ENCODE measurements at regions not wholly inside any gene's neighbourhood (a gene's known extent, or its start where the extent isn't known, plus 50 kb on each side); places are given as distances from the start of the nearest gene placed in this dataset.
A peak's percentile ranks its signal among the peaks of the same experiment; 100 is the strongest.
"Not testable (repeated sequence)": the region's sequence is repeated elsewhere in the genome, so short reads cannot be mapped to it uniquely, and the experiment has no call there.

DNA sequence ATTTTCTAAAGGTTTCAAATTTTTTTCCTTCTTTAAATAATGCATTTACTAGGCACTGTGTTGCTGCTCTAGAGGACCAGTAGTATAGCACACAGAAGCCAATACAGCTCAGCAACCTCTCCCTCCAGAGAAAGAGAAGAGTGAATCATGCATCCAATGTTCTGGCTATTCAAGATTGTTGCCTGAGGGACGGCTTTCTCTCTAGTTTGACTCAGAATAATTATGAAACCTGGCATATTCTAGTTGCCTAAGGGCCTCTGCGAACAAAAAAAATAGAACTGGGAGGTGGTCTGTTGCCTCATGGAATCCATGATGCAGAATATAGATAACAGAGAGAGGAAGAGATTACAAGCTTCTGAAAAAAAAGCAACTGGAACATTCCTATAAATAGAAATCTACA is 1233.3 kb upstream of the PABPC4L start:
- no peak for DNase-seq (ENCODE audit: low spot score)

DNA sequence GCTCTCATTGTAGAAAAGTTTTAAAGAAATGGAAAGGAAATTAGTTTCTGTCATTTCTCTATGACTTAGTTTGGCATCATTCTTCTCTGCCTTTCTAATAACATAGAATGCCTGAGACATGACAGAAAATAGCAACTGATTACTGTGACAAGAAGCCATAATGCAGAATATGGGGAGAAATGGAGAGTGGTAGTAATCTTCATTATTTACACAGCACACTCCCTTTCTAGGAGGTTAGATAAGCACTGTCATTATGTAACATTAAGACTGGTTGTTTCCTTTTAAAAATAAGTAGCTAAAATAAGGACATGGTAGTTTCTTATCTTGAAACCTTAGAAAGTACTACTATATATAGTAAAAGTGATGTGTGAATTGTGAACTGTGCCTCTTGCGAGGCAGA is 1227.9 kb upstream of the PABPC4L start:
- no peak for DNase-seq (ENCODE audit: low spot score)

DNA sequence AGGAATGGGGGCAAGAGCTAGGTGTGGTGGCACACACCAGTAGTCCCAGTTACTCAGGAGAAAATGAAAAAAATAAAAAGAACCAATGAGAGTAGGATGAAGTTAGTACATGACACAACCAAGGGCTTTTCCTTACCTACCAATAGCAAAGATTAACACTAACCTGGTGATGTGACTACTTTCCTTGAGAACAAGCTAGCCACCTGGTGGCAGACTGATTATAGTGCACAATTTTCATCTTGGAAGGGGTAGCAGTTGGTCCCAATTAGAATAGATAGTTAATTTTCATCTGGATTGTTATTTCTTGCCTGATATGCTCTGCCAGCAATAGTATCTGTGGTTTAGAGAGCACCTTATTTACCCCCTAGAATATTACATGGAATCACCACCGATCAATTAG is 1216.8 kb upstream of the PABPC4L start:
- no peak for DNase-seq (ENCODE audit: low spot score)

DNA sequence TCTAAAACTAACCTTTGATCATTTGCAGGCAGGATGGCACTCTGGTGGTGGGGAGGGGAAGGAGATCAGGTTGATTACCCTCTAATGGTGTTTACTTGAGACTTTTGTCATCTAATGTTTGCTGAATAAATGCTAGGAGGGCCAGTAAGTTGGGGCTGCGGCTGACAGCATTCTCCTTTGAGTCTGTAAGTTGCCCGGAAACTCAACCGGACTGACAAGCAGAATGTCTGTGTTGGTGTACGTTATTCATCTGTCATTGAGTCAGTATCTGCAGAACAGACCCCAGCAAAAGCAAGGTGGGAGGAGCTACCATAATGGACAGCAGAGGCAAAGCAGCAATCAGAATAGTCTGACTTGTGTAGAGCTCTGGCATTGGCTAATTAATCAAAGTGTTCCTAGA is 1210.6 kb upstream of the PABPC4L start:
- no peak for DNase-seq (ENCODE audit: low spot score)

DNA sequence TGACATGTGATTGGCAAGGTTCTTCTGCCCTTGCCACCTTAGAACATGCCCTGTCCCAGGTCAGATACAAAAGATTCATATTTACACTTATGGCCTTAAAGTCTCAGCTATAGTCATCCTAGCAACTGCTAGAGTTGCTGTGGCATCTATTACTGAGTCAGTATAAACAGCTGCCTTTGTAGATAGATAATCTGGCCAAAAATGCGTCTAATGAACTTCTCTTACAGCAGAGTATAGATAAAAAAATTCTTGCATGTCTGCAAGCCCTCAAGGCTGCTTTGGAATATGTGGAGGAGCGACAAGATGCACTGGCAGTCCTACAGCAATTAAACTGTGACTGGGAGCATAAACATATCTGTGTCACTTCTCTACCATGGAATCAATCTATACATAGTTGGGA is 1209.7 kb upstream of the PABPC4L start:
- no peak for DNase-seq (ENCODE audit: low spot score)

DNA sequence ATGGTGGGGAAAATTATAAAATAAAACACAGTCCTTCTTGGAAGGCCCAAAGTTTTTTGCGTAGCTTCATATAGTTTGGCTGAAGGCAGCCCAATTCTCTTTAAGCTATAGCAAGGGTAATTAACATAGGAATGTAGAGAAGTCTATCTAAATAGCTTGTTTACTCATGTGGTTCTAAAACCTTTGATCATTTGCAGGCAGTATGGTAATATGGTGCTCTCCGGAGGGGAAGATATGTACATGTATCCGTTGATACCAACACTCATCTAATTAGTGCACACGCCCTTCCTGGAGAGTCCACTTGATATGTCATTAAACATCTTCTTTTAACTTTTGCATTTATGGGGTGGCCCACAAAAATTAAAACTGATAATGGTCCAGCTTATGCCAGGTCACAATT is 1207.7 kb upstream of the PABPC4L start:
- not testable (repeated sequence) for DNase-seq (ENCODE audit: low spot score)

DNA sequence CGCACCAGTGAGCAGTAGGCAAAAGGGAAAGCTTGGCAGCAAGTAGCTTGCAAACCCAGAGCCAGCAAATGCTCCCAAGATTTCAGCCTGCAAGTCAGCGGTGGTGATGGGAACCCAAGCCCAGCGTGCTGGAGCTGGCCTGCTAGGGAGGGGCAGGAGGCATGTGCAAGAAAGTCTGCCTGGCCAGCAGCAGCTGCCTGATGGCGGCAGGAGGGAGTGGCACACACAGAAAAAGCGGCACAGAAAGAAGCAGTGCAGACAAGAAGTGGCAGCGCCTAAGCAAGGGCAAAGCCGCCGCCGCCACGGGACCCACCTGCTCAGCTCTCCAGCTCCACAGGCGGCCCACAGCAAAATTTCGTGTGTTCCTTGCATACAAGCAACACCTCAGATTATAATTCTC is 1206.5 kb upstream of the PABPC4L start:
- DNase-seq (ENCODE audit: low spot score): no peak

DNA sequence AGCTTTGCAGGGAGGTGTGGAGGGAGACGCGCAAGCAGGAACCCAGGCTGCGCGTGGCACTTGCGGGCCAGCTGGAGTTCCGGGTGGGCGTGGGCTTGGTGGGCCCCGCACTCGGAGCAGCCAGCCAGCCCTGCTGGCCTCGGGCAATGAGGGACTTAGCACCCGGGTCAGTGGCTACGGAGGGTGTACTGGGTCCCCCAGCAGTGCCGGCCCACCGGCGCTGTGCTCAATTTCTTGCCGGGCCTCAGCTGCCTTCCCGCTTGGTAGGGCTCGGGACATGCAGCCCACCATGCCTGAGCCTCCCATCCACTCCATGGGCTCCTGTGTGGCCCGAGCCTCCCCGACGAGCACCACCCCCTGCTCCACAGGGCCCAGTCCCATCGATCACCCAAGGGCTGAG is 1205.0 kb upstream of the PABPC4L start:
- DNase-seq (ENCODE audit: low spot score): not testable (repeated sequence)

DNA sequence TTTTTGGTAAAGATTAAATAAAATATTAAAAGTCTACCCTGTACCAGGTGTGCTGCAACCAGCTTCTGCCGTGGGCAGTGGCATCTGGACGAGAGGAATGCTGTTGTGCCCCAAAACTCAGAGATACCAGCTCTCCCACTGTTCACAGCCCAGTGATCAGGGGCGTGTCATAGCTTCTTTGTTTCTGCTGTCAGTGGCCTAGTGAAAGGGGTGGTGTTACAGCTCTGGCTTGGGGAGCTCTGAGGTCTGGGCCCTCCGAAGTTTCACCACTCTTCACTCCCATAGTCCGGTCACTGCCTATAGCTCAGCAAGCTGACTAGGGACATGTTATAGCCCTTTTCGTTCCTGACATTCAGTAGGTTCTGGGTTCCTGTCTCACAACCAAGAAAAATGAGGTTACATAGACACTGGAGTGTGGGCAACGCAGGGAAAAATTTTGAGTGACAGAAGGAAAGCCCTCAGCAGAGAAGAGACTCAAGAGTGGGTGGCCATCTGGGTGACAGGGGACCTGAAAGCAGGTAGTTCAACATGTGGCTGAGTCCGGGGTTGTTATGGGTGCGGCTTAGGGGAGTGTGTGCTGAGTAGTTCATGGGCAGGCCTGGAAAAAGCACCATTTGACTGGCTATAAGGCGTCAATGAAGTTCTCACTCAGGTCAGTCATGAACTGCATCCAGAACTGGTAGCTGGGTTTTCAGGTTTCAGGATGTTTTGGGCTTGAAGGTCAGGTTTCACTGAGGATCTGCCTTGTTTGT is 1184.4 kb upstream of the PABPC4L start:
- DNase-seq (ENCODE audit: low spot score): no peak

DNA sequence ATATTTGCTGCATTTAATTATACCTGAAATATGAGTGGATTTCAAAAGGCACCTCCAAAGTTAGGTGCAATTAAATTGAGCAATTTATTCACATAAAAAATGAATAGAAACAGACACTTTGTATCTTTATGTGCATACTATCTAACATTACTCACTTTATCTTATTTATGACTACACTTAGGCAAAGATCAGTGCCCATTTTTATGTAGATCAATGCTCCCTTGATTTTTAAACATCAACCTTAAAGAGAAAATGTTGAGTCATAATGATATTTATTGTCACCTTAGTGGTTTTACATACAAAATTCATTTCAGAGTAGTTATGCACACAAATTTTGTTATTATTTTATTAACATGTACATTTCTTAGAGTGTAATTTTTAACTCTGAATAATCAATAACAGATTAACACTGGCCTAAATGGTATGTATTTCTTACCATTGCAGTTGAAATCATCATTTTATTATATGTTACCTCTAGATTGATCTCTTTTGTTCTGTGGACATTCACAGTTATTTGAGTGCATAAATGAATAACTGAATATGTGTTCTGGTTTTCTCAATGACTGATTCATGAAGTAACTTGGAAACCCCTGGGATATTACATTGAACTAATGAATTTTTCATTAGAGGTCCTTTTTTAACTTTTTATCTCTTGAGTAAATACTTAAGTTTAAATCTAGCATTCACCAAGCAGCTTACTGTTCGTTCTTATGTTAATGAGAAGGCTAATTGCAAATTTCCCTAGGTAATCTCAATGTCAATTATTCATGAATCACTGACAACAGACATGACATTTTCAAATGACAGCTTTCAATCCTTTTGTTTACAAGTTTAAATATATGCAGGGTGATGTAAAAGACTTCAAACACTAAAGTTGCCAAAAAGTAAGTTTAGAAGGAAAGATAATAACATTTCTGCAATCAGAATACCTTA is 1182.0 kb upstream of the PABPC4L start:
- DNase-seq (ENCODE audit: low spot score): no peak

DNA sequence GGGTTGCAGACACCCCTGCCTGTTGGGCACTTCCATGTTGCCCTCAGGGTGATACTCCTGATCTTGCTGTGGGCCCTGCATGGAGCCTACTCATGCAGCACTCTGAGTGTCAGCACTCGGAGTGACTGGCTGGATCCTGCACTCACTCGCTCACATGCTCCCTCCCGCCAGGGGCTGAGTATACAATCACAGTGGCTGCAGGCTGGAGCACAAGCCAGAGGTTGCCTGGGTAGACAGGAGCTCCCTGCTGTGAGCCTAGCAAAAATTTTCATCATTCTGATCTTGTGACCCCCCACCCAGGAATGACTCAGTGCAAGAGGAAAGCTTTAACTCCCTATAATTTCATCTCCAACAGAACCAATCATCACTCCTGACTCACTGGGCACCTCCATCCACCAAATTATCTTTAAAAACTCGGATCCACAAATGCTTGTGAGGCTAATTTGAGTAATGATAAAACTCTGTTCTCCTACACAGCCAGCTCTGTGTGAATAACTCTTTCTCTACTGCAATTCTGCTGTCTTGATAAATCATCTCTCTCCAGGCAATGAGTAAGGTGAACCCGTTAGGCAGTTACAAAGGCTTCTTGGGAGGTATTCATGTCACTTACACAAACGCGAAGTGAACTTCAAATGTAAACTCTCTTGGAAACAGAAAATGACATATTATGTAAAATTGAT is 1180.8 kb upstream of the PABPC4L start:
- DNase-seq (ENCODE audit: low spot score): no peak

DNA sequence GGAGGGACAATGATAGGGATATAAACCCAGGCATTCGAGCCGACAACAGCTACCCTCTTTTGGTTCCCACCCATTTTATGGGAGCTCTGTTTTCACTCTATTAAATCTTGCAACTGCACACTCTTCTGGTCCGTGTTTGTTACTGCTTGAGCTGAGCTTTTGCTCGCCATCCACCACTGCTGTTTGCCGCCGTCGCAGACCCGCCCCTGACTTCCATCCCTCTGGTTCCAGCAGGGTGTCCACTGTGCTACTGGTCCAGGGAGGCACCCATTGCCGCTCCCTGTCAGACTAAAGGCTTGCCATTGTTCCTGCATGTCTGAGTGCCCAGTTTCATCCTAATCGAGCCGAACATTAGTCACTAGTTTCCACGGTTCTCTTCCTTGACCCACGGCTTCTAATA is 1170.5 kb upstream of the PABPC4L start:
- no peak for DNase-seq (ENCODE audit: low spot score)

DNA sequence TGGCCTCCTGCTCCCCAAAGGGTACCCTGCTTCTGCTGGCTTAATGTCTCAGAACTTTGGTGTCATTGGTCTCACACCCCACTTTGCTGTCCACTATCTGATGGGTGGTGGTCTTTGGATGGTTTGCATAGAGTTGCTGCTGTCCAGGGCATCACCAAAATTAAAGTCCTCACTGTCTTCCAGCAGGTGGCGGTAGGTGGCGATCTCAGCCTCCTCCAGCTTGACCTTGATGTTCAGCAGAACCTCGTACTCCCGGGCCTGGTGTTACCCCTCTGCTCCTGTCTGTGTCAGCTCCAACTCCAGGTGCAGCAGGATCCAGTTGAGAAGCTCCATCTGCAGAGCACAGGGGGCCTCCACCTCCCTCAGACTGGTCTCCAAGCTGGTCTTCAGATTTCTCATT is 1169.5 kb upstream of the PABPC4L start:
- DNase-seq (ENCODE audit: low spot score): no peak

DNA sequence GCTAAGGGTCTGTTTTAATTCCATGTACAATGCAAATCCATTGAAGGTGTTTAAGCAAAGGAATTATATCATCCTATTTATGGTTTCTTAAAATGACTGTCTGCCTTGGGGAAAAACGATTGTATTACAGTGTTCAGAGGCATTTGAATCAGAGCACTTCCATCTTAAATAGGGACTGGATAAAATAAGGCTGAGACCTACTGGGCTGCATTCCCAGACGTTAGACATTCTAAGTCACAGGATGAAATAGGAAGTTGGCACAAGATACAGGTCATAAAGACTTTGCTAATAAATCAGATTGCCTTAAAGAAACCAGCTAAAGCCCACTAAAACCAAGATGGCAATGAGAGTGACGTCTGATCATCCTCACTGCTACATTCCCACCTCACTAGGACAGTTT is 1167.2 kb upstream of the PABPC4L start:
- DNase-seq (ENCODE audit: low spot score): no peak

DNA sequence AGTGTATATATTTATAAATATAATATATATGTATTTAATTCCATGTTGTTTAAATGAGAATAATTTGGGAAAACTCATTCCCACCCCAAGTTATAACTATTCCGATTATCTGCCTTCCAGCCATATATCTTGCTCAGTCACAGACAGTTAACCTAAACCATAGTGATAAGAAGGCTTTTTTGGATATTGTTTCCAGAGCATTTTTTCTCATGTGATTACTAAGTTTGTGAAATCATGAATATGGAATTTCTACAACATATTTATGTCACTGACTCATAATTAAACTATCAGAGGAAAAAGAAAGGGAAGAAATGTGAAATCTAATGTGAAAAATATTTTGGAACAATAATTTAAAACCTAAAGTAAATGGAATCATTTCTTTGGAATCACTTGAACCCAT is 1163.5 kb upstream of the PABPC4L start:
- DNase-seq (ENCODE audit: low spot score): peak; percentile 3

DNA sequence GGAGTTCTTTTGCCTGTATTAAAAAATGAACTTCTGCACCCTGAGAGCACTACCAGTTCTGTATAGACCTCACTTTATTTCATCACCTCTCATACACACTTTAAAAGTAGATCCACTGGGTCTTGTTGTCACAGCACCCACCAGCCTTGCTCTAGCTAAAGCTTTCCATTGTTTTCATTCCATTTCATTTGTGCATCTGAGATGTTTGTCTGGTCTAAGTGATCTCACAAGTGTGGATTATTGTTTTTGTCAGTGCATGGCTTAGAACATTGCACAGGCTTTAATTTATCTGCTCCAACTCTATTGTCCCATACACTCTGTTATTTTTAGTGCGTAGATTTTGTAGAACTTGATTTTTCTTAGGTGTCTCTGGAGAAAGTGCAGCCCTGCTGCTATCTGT is 1157.5 kb upstream of the PABPC4L start:
- DNase-seq (ENCODE audit: low spot score): no peak

DNA sequence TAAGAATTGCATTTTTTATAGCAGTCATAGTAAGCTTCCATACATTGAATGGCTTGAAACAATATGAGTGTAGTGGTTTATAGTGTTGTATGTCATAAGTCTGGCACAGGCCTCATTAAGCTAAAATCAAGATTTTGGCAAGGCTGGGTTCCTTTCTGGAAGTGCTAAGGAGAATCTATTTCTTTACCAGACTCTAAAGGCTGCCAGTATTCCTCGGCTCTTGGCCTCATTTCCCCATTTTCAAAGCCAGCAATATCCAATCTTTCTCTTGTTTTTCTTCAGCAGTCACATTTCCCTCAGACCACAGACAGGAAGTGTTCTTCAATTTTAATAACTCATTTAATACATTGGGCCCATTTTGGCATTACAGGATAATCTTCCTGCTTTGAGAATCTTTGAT is 1155.5 kb upstream of the PABPC4L start:
- no peak for DNase-seq (ENCODE audit: low spot score)

DNA sequence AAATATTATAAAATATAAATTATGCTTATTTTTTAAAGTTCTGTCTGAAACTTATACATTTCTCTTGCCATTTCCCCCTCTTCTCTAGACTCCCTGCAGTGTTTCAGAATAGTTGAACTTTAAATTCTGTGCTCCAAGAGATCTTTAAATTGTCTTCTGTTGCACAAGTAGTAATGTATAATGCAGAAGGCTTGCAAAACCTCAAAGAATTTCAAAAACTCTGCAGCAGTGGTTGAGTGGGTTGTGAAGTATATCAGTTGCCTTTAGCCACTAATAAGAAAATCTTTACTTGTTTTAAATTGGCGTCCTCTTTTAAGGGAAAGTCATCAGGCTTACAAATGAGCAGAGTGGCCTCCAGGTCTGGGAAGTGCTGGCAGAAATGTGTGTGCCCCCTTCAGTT is 1153.3 kb upstream of the PABPC4L start:
- no peak for DNase-seq (ENCODE audit: low spot score)

DNA sequence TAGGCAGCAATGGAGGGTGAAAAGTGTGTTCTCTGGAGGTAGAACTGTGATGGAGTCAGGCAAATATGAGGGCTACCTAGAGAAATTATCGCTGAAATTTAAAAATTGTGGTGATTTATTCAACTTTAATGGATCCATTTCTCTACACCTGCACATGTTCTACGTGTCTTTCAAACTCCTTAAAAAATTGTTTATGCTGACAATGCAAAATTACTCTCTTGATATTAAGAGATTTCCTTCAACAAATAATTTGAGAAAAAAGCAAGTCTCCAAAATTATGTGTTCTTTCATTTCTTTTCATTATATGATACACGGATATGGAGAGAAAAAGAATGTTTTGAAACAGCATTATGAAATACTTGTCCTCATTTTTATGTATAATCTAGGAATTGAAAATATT is 1151.4 kb upstream of the PABPC4L start:
- DNase-seq (ENCODE audit: low spot score): no peak

DNA sequence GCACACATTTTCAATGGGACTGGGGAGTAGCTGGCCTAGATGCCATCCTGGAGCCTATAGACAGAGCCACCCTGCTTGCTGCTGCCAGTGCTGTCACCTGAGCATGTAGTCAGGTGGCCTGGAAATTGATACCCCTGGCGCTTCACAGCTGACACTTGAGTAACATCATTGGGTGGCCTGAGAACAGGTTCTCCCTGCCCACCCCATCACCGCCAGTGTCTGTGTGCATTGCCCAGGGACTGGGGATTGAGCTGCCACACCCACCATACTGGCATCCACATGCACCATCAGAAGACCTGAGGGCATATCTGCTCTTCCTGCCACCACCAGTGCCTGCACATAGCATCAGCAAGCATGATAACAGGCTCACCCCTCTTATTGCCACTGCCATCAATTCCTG is 1142.9 kb upstream of the PABPC4L start:
- DNase-seq (ENCODE audit: low spot score): no peak

DNA sequence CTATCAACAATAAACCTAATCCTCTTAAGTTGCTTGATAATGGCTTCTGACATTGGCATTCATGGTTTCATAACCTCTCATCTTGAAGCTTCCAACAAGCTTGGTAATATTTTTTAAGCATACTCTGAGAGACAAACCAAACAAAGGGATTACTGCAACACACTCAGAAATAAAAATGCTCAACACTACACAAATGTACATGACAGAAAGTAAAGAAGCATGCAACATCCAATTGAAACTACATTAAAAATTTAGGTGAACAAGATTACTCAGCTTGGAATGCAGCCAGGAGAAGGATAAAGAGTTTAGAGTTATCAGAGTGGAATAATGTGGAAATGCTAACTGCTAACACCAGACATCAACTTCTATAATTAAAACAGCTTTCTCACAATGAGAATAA is 1136.6 kb upstream of the PABPC4L start:
- no peak for DNase-seq (ENCODE audit: low spot score)

DNA sequence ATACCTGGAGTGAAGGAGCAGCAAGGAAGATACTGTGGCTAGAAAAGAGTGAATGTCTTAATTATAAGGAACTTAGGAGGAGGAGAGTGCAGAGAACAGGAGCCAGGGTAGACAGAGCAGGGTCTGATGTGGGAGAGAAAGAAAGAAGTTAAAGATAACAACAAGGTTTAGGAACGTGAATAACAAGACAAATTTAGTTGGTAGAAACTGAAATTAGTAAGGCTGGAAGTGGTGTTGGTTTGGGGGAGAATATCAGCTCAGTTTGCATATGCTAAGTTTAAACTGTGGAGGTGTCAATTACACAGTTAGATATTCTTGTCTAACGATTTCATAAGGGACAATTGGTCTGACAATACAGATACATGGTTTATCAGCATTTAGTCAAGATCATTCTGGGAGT is 1123.7 kb upstream of the PABPC4L start:
- DNase-seq (ENCODE audit: low spot score): no peak

DNA sequence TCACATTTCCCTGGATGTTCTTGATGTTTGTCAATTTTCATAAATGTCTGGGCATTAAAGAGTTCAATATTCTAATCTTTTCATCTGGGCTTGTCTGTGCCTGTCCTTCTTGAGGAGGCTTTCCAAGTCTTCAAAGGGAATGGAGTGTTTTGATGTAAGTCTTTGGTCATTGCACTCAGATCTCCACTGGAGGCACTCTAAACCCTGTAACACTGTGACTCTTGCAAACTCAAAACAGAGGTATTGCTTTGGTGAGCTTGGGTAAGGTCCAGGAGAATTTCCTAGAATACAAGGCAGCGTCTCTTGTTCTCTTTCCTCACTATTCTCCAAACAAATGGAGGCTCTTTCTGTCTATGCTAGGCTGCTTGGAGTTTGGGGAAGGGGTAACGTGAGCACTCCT is 1118.1 kb upstream of the PABPC4L start:
- no peak for DNase-seq (ENCODE audit: low spot score)

Measured in AG08396 (cell line).